ENCODE measurements at regions not wholly inside any gene's neighbourhood (a gene's known extent, or its start where the extent isn't known, plus 50 kb on each side); places are given as distances from the start of the nearest gene placed in this dataset.
"Not testable (repeated sequence)": the region's sequence is repeated elsewhere in the genome, so short reads cannot be mapped to it uniquely, and the experiment has no call there.

DNA sequence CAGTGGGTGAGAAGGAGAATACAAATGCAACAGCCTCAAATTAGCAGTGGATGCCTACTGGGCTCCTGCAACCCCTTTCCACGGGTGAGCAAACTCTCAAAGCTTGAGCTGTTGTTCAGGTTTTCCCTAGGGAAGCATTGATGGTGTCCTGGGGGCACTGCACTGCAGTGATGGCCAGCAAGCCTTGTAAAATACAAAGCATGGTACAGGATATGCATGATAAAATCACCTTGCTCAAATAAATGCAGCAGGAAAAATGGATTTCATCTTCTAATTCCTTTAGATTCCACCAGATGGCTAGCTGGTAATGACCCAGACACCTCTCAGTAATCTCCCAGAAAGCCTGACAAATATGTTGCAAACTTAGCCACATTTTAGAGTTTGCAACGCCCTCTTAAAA lies 698.2 kb downstream of the TRIB2 start:
- ChIA-PET CTCF (no interaction called here), POLR2A (no interaction called here)
- DNase-seq (ENCODE audit: extremely low spot score), result no peak
- TF ChIP-seq TARDBP (IDR thresholded peaks at IDR 0.05) (no peak), SP1 (IDR thresholded peaks at IDR 0.05) (no peak), LEF1 (IDR thresholded peaks at IDR 0.05; ENCODE audit: borderline replicate concordance) (no peak), ZNF384 (IDR thresholded peaks at IDR 0.05) (no peak), ELF4 (IDR thresholded peaks at IDR 0.05) (no peak), BHLHE40 (IDR thresholded peaks at IDR 0.05; ENCODE audit: borderline replicate concordance) (no peak), CTBP1 (IDR thresholded peaks at IDR 0.05; ENCODE audit: borderline replicate concordance) (no peak), NFRKB (IDR thresholded peaks at IDR 0.05) (no peak), SUZ12 (IDR thresholded peaks at IDR 0.05) (no peak), FOXM1 (IDR thresholded peaks at IDR 0.05; ENCODE audit: borderline replicate concordance) (no peak), HDGF (IDR thresholded peaks at IDR 0.05; ENCODE audit: borderline replicate concordance) (no peak), L3MBTL2 (conservative IDR thresholded peaks at IDR 0.05) (no peak), ARNT (IDR thresholded peaks at IDR 0.05) (no peak), FOXA1 (IDR thresholded peaks at IDR 0.05) (no peak), FOXK2 (IDR thresholded peaks at IDR 0.05) (no peak)
- TF ChIP-seq, protein P1, sequence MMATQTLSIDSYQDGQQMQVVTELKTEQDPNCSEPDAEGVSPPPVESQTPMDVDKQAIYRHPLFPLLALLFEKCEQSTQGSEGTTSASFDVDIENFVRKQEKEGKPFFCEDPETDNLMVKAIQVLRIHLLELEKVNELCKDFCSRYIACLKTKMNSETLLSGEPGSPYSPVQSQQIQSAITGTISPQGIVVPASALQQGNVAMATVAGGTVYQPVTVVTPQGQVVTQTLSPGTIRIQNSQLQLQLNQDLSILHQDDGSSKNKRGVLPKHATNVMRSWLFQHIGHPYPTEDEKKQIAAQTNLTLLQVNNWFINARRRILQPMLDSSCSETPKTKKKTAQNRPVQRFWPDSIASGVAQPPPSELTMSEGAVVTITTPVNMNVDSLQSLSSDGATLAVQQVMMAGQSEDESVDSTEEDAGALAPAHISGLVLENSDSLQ (IDR thresholded peaks at IDR 0.05), result no peak

DNA sequence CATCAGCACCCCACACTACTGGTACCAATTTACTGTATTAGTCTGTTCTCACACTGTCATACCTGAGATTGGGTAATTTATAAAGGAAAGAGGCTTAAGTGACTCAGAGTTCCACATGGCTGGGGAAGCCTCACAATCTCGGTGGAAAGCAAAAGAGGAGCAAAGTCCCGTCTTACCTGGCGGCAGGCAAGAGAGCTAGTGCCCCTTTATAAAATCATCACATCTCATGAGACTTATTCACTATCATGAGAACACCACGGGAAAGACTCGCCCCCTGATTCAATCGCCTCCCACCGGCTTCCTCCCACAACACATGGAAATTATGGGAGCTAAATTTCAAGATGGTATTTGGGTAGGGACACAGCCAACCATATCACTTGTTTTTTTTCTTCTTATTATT lies 717.2 kb downstream of the TRIB2 start:
- ChIA-PET POLR2A (no interaction called here), CTCF (no interaction called here)
- TF ChIP-seq LEF1 (IDR thresholded peaks at IDR 0.05; ENCODE audit: borderline replicate concordance) (no peak), SUZ12 (IDR thresholded peaks at IDR 0.05) (no peak), ZNF384 (IDR thresholded peaks at IDR 0.05) (no peak), HDGF (IDR thresholded peaks at IDR 0.05; ENCODE audit: borderline replicate concordance) (no peak), NFRKB (IDR thresholded peaks at IDR 0.05) (no peak), FOXK2 (IDR thresholded peaks at IDR 0.05) (no peak), ELF4 (IDR thresholded peaks at IDR 0.05) (no peak), ARNT (IDR thresholded peaks at IDR 0.05) (no peak), FOXA1 (IDR thresholded peaks at IDR 0.05) (no peak), BHLHE40 (IDR thresholded peaks at IDR 0.05; ENCODE audit: borderline replicate concordance) (no peak), FOXM1 (IDR thresholded peaks at IDR 0.05; ENCODE audit: borderline replicate concordance) (no peak), L3MBTL2 (conservative IDR thresholded peaks at IDR 0.05) (no peak), TARDBP (IDR thresholded peaks at IDR 0.05) (no peak), SP1 (IDR thresholded peaks at IDR 0.05) (no peak), CTBP1 (IDR thresholded peaks at IDR 0.05; ENCODE audit: borderline replicate concordance) (no peak)
- TF ChIP-seq, protein P1 (IDR thresholded peaks at IDR 0.05), result no peak
- DNase-seq (ENCODE audit: extremely low spot score), result no peak

DNA sequence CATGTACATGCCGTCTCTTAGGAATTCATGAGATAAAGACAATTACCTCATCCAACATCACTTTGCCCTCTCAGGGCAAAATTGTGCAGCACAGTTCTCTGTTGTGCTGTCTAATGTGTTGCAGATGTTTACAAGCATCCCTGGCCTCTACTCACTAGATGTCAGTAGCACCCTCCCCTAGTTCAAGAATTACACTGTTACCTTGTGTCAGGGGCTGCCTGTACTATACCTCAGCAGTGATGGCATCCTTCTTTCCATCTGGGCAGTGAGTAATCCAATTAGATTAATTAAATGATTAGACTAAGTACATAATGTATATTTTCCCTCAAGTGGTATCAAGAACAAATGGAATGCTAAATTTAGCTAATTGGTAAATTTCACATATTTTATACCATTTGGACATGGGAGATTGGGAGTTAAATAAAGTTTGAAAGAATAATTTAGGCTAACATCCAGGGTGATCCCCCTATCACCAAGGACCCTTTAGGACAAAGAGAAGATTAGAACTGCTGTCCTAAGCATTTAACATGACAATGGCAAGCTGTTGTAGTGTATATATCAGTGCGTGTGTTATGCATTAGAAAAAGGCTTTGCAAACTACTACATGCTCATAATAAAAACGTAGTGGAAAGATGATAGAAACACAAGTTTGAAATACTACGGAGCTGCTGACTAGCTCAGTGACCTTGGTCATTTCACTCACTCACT lies 727.0 kb downstream of the TRIB2 start:
- POLR2A ChIA-PET; DNase-seq (ENCODE audit: extremely low spot score); CTCF ChIA-PET: not testable (repeated sequence)

DNA sequence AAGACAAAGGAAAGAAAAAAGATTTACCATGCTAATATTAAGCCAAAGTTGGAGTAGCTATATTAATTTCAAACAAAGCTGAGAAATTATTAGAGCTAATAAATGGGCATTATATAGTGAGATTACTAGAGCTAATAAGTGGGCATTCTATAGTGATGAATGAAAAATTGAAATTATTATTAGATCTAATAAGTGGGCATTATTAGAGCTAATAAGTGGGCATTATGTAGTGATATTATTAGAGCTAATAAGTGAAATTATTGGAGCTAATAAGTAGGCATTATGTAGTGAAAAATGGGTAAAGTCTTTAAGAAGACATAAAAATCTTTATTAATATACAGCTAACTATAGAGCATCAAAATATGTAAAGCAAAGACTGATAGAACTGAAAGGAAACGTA lies 745.7 kb downstream of the TRIB2 start:
- no peak for DNase-seq (ENCODE audit: extremely low spot score)
- no peak for TF ChIP-seq TARDBP (IDR thresholded peaks at IDR 0.05)
- TF ChIP-seq SP1 (IDR thresholded peaks at IDR 0.05), result no peak
- no peak for TF ChIP-seq ZNF384 (IDR thresholded peaks at IDR 0.05)
- no peak for TF ChIP-seq FOXK2 (IDR thresholded peaks at IDR 0.05)
- TF ChIP-seq, protein P1 (IDR thresholded peaks at IDR 0.05), result no peak
- no peak for TF ChIP-seq L3MBTL2 (conservative IDR thresholded peaks at IDR 0.05)
- no peak for TF ChIP-seq FOXA1 (IDR thresholded peaks at IDR 0.05)
- TF ChIP-seq HDGF (IDR thresholded peaks at IDR 0.05; ENCODE audit: borderline replicate concordance), result no peak
- no peak for TF ChIP-seq LEF1 (IDR thresholded peaks at IDR 0.05; ENCODE audit: borderline replicate concordance)
- no peak for TF ChIP-seq ELF4 (IDR thresholded peaks at IDR 0.05)
- no peak for TF ChIP-seq FOXM1 (IDR thresholded peaks at IDR 0.05; ENCODE audit: borderline replicate concordance)
- no peak for TF ChIP-seq SUZ12 (IDR thresholded peaks at IDR 0.05)
- CTCF ChIA-PET, result no interaction called here
- POLR2A ChIA-PET, result no interaction called here

DNA sequence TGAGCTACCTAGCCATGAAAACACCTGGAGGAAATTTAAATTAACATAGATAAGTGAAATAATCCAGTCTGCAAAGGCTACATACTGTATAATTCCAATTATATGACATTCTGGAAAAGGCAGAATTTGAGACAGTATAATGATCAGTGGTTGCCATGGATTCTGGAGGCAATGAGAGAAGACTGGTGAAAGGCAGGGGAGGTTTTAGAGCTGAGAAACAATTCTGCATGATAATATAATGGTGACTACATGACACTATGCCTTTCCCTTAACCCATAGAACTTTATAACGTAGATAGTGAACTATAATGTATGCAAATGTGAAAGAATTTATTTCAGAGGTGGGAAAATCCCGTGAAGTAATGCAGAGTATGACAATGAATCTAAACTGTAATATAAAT lies 749.3 kb downstream of the TRIB2 start:
- ChIA-PET POLR2A (no interaction called here), CTCF (no interaction called here)
- TF ChIP-seq ZNF384 (IDR thresholded peaks at IDR 0.05) (no peak), LEF1 (IDR thresholded peaks at IDR 0.05; ENCODE audit: borderline replicate concordance) (no peak), FOXA1 (IDR thresholded peaks at IDR 0.05) (no peak), ARNT (IDR thresholded peaks at IDR 0.05) (no peak), BHLHE40 (IDR thresholded peaks at IDR 0.05; ENCODE audit: borderline replicate concordance) (no peak), FOXM1 (IDR thresholded peaks at IDR 0.05; ENCODE audit: borderline replicate concordance) (no peak), HDGF (IDR thresholded peaks at IDR 0.05; ENCODE audit: borderline replicate concordance) (no peak), NFRKB (IDR thresholded peaks at IDR 0.05) (no peak), CTBP1 (IDR thresholded peaks at IDR 0.05; ENCODE audit: borderline replicate concordance) (no peak), TARDBP (IDR thresholded peaks at IDR 0.05) (no peak), L3MBTL2 (conservative IDR thresholded peaks at IDR 0.05) (no peak), SP1 (IDR thresholded peaks at IDR 0.05) (no peak), ELF4 (IDR thresholded peaks at IDR 0.05) (no peak), FOXK2 (IDR thresholded peaks at IDR 0.05) (no peak), SUZ12 (IDR thresholded peaks at IDR 0.05) (no peak)
- TF ChIP-seq, protein P1 (IDR thresholded peaks at IDR 0.05), result no peak
- no peak for DNase-seq (ENCODE audit: extremely low spot score)

Data from HEK293T (cell line).